ENCODE measurements at regions not wholly inside any gene's neighbourhood (a gene's known extent, or its start where the extent isn't known, plus 50 kb on each side); places are given as distances from the start of the nearest gene placed in this dataset.

DNA sequence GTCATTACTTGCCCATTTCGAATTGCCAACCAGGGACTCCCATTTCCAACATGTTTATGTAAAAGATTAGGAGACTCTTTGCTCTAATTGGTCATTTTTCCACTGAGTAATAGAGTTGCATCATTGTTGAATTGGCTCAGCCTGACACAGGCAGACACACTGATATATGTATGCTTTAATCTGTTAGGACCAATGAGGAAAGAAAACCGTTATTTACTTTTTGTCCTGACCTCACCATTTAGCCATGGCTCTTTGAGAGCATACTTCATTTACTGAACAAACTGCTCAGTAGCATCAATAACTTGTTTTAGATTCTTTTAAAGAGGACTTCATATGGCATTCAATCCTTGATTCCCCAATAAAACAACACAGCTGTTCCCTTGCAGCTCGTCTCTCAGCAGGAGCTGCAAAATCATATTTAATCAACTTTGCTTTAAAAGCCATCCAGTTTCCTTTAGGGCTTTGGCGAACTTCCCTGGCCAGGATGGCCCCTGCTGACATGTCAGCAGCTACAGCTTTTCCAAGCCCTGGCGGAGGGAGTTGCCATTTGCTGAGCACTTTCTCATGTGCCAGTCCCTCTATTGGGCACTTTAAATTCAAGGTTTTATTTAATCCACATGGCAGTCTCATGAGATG is 251.5 kb upstream of the TNC start:
- TF ChIP-seq, protein P1, sequence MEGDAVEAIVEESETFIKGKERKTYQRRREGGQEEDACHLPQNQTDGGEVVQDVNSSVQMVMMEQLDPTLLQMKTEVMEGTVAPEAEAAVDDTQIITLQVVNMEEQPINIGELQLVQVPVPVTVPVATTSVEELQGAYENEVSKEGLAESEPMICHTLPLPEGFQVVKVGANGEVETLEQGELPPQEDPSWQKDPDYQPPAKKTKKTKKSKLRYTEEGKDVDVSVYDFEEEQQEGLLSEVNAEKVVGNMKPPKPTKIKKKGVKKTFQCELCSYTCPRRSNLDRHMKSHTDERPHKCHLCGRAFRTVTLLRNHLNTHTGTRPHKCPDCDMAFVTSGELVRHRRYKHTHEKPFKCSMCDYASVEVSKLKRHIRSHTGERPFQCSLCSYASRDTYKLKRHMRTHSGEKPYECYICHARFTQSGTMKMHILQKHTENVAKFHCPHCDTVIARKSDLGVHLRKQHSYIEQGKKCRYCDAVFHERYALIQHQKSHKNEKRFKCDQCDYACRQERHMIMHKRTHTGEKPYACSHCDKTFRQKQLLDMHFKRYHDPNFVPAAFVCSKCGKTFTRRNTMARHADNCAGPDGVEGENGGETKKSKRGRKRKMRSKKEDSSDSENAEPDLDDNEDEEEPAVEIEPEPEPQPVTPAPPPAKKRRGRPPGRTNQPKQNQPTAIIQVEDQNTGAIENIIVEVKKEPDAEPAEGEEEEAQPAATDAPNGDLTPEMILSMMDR (IDR thresholded peaks at IDR 0.05; ENCODE audit: insufficient read depth, low read length, poor library complexity, severe bottlenecking), result no peak
- no peak for DNase-seq (ENCODE audit: extremely low read depth, insufficient read length)
- Histone ChIP-seq H3K4me3 (replicated peaks; ENCODE audit: low read depth, low read length) (no peak overlapping the region), H3K36me3 (ENCODE audit: control insufficient read depth, insufficient read depth, low read length) (no peaks in the 10 kb centered on the region), H3K27me3 (replicated peaks; ENCODE audit: control insufficient read depth, insufficient read depth, low read length) (no peaks in the 10 kb centered on the region)

DNA sequence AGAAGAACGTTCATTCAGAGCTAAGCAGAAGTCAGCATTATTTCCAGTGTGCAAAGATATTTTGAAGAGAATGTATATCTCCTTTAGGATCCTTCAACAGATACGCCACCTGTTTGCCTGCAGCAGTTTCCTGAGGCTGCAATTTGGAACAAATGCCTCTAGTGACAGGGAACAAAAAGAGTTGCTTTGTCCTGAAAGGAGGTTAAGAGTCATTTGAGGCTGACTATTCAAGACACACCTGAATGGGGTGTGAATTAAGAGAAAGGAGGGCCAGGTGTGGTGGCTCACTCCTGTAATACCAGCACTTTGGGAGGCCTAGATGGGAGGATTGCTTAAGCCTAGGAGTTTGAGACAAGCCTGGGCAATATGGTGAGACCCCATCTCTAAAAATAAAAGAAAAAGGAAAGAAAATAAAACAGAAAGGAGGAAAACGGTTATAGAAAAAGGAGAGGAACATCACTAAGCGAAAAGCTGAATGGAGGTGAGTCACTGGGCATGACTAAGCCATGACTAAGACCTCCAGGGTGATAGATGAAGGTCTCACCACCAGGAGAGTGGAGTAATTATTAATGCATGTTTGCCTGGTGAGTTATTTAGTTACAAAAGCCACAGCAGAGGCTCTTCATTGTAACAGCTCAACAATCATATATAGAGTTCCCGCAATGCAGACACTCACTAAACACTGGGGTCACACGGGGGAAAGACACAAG is 255.2 kb upstream of the TNC start:
- H3K36me3 ChIP-seq (ENCODE audit: control insufficient read depth, insufficient read depth, low read length), result no peaks in the 10 kb centered on the region
- H3K4me3 ChIP-seq (replicated peaks; ENCODE audit: low read depth, low read length), result no peak overlapping the region
- no peak for DNase-seq (ENCODE audit: extremely low read depth, insufficient read length)
- TF ChIP-seq, protein P1 (IDR thresholded peaks at IDR 0.05; ENCODE audit: insufficient read depth, low read length, poor library complexity, severe bottlenecking), result no peak
- H3K27me3 ChIP-seq (replicated peaks; ENCODE audit: control insufficient read depth, insufficient read depth, low read length), result no peaks in the 10 kb centered on the region

DNA sequence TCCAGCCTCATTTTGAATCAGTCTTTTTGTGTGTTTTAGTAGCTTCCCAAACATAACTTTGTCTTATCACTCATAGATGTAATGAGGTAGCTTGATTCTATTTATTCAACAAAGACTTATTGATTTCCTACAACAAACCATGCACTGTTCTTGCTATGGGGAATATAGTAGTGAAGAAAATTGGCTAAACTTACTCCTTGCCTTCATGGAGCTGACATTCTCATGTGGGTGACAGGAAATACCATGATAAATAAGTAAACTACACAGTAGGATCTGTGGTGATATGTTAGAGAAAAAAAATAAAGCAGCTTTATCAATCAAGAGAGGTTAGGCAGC is 255.7 kb upstream of the TNC start:
- TF ChIP-seq, protein P1 (IDR thresholded peaks at IDR 0.05; ENCODE audit: insufficient read depth, low read length, poor library complexity, severe bottlenecking), result no peak

DNA sequence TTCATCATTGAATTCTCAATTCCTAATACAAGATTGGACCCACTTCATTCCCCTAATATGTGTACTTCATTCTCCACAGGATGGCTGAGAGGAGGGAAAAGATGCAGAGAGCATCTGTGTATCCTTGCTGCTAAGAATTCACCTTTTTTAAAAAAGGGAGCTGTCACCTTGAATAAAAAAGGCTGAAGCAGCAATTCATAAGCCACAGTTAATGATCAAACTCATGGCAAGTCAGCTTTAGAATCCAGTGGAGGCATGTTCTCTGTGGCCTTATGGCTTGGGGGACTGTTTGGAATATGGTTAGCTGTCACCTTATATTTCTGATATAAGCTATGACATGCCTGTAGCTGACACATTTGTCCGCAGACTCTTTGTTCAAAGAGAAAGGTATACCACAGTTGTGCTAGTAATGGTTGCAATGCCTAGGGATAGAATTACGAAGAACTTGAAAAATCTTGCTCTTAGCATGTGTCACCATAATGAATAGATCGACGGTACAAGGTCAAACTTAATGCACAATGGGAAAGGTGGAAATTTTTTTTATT is 256.8 kb upstream of the TNC start:
- no peak overlapping the region for H3K4me3 ChIP-seq (replicated peaks; ENCODE audit: low read depth, low read length)
- DNase-seq (ENCODE audit: extremely low read depth, insufficient read length), result no peak

More for the DNA sequence above, 255.7 kb upstream of the TNC start:
- Histone ChIP-seq H3K36me3 (ENCODE audit: control insufficient read depth, insufficient read depth, low read length) (no peaks in the 10 kb centered on the region), H3K4me3 (replicated peaks; ENCODE audit: low read depth, low read length) (no peak overlapping the region), H3K27me3 (replicated peaks; ENCODE audit: control insufficient read depth, insufficient read depth, low read length) (no peaks in the 10 kb centered on the region)
- no peak for DNase-seq (ENCODE audit: extremely low read depth, insufficient read length)

DNA sequence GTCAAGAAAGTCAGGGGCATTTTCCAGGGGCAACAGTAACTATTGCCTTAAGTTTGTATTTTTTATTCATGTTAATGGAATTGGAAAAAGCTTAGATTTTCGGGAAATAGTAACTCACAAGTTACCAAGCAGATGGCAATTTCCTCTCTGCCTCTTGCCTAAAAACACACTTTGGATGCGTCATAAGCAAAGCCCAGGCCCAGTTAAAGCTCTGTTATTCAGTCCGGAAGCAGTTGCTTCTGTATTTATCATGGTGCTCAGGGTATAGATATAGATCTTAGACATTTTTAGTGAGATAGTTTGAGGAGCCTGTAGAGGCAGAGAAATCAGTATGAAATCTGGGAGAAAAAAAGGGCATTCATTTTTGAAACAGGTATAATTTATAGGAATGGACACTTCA is 260.3 kb upstream of the TNC start:
- Histone ChIP-seq H3K27me3 (replicated peaks; ENCODE audit: control insufficient read depth, insufficient read depth, low read length) (no peaks in the 10 kb centered on the region), H3K4me3 (replicated peaks; ENCODE audit: low read depth, low read length) (no peak overlapping the region), H3K36me3 (ENCODE audit: control insufficient read depth, insufficient read depth, low read length) (no peaks in the 10 kb centered on the region)
- no peak for DNase-seq (ENCODE audit: extremely low read depth, insufficient read length)
- TF ChIP-seq, protein P1 (IDR thresholded peaks at IDR 0.05; ENCODE audit: insufficient read depth, low read length, poor library complexity, severe bottlenecking), result no peak

More for the DNA sequence above, 256.8 kb upstream of the TNC start:
- Histone ChIP-seq H3K36me3 (ENCODE audit: control insufficient read depth, insufficient read depth, low read length) (no peaks in the 10 kb centered on the region), H3K27me3 (replicated peaks; ENCODE audit: control insufficient read depth, insufficient read depth, low read length) (no peaks in the 10 kb centered on the region)
- TF ChIP-seq, protein P1 (IDR thresholded peaks at IDR 0.05; ENCODE audit: insufficient read depth, low read length, poor library complexity, severe bottlenecking), result no peak

Measured in GM06990 (cell line).